LNCaP clone FGC (cell line): ENCODE measurements at regions not wholly inside any gene's neighbourhood (a gene's known extent, or its start where the extent isn't known, plus 50 kb on each side); places are given as distances from the start of the nearest gene placed in this dataset.

Source experiments
- DNase-seq: peaks from one replicate; pipeline ENCODE4 v3.0.0-alpha.2; 2011; ENCODE audit warnings: low read depth
- H3K4me3 ChIP-seq: 2 replicates; pipeline ENCODE4 v1.5.1; 2011; ENCODE audit warnings: mild to moderate bottlenecking, low read depth, low read length, control low read depth
- CTCF ChIP-seq: IDR thresholded peaks from 2 replicates; pipeline ENCODE4 v1.5.1; 2012; ENCODE audit warnings: mild to moderate bottlenecking; ENCODE audit not compliant: control insufficient read depth, insufficient read depth; ENCODE audit errors: extremely low read depth

GRCh38 chr20:58162986-58163385, 65.5 kb downstream of the ANKRD60 start:
- DNase-seq, result no peak
- no peak overlapping the region for H3K4me3 ChIP-seq
- TF ChIP-seq CTCF, result no peak

- no peak for DNase-seq
- TF ChIP-seq CTCF, result no peak
- H3K4me3 ChIP-seq, result no peak overlapping the region
Observed at GRCh38 chr20:58161192-58161591, 67.3 kb downstream of the ANKRD60 start.

DNA sequence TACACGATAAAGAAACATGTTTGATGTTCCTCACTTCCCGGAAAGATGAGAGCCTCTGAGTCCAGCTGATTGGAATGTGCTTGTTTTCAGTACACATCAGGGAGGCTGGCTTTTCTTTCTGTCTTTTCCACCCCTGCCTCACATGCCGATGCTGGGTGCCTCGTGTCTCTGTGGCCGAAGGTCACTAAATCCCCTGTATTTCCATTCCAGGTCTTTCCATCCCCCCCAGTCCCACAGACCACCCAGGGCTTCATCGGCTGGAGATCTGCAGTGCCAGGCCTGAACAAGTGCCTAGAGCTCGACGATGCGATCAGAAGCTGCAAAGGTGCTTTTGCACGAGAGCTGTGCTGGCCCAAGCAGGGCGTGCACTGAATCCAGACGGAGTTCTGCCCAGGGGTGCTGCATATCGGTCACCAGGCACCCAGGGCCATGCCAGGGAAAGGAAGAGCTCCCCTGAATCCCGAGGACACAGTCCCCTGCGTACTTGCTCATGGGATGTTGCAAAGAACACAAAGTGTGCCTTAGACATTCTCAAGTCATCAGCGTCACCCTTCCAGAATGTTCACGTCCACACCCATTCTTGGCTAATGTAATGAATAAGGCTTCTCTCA, 67.9 kb downstream of the ANKRD60 start:
- no peak for DNase-seq
- TF ChIP-seq CTCF, result no peak
- H3K4me3 ChIP-seq, result no peak overlapping the region

DNA sequence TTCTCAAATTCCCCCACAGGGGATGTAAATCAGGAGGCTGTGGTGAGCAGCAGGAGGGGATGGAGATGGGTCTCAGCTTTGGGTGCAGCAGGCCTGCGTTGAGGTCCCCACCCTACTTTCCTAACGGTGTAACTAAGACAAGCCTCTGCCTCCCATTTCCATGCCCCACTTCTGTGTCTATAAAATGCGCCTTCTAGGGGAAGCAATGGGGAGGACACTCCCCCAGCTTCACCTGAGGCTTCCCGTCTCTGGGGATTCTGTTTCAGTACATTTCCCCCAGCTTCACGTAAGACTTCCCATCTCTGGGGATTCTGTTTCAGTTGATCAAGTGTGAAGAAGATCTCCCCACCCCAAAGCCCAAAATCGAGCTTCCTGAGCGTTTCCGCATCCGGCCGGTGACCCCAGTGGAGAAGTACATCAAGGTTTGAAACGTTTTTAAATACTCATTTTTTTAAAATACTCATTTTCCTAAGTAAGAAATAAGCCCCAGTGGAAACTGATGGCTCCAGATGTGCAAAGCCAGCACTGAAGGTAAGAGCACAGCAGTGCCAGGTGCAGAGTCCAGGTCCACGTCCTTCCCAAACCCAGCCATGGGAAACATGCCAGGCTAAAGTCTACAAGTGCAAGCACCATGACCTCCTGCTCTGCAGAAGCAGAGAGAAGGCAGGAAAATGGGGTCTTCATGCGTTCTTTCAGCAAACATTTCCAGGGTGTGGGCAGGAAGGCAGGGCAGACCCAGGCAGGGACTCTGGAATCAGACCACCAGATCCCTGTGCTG, 73.1 kb downstream of the ANKRD60 start:
- TF ChIP-seq CTCF, result no peak
- DNase-seq, result no peak
- no peak overlapping the region for H3K4me3 ChIP-seq

DNA sequence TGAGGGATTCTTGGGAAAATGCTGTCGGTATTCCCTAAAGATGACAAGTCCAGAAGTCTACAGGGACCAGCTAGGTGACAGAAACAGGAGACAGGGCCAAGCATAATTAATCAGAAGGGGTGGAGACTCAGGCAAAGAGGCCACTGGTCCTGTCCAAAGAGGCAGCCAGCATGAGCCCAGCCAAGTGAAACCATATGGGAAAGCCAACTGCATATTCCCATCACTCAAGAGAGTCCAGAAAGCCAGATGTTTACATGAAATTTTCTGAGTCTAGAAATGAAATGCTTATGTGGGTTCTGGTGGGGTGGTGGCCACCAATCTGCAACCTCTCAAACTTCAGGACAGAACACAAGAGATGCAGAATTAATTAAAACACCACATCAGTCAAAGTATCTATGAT, 74.3 kb downstream of the ANKRD60 start:
- no peak for DNase-seq
- H3K4me3 ChIP-seq, result no peak overlapping the region
- no peak for TF ChIP-seq CTCF

DNA sequence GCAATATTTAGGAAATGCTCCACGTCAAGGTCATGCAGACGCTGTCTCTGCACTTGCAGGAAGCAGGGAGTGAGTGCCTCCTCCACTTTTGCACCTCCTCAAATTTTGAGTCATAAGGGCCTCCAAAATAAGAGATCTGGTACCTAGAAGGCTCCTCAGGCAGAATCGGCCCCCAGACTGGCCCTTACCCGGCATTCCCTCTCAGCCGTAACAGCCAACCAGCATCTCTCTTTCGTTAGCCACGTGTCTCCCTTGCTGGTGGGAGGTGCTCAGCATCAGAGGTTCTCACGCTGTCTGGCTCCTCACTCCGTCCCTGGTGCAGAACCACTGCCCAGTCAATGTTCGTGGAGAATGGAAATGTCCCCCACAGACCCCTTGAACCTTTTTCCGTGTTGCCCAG, 75.3 kb downstream of the ANKRD60 start:
- TF ChIP-seq CTCF, result no peak
- no peak overlapping the region for H3K4me3 ChIP-seq
- no peak for DNase-seq
